ENCODE measurements at regions not wholly inside any gene's neighbourhood (a gene's known extent, or its start where the extent isn't known, plus 50 kb on each side); places are given as distances from the start of the nearest gene placed in this dataset.

GRCh38 chr16:59369523-59369922 lies 635.4 kb upstream of the GOT2 start:
- H3K4me2 ChIP-seq (ENCODE audit: low read depth, low read length, poor library complexity, severe bottlenecking) = no peak overlapping the region
- no peaks in the 10 kb centered on the region for H3K79me2 ChIP-seq (ENCODE audit: insufficient read depth, low read length)
- no peaks in the 10 kb centered on the region for H3K27me3 ChIP-seq (ENCODE audit: low read length)
- H3K9me3 ChIP-seq (ENCODE audit: insufficient read depth, low read length) = no peaks in the 10 kb centered on the region
- H2AFZ ChIP-seq (ENCODE audit: low read depth, low read length, severe bottlenecking) = no peak overlapping the region
- no peak for TF ChIP-seq EZH2phosphoT487 (conservative IDR thresholded peaks at IDR 0.05; ENCODE audit: low read length)
- TF ChIP-seq, protein P1, sequence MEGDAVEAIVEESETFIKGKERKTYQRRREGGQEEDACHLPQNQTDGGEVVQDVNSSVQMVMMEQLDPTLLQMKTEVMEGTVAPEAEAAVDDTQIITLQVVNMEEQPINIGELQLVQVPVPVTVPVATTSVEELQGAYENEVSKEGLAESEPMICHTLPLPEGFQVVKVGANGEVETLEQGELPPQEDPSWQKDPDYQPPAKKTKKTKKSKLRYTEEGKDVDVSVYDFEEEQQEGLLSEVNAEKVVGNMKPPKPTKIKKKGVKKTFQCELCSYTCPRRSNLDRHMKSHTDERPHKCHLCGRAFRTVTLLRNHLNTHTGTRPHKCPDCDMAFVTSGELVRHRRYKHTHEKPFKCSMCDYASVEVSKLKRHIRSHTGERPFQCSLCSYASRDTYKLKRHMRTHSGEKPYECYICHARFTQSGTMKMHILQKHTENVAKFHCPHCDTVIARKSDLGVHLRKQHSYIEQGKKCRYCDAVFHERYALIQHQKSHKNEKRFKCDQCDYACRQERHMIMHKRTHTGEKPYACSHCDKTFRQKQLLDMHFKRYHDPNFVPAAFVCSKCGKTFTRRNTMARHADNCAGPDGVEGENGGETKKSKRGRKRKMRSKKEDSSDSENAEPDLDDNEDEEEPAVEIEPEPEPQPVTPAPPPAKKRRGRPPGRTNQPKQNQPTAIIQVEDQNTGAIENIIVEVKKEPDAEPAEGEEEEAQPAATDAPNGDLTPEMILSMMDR (IDR thresholded peaks at IDR 0.05; ENCODE audit: insufficient read depth, low read length, poor library complexity, severe bottlenecking) = no peak
- no peaks in the 10 kb centered on the region for H4K20me1 ChIP-seq (ENCODE audit: low read depth, low read length)
- no peaks in the 10 kb centered on the region for H3K36me3 ChIP-seq (ENCODE audit: low read length)
- H3K4me3 ChIP-seq (ENCODE audit: insufficient read depth, low read length, poor library complexity, severe bottlenecking) = no peak overlapping the region
- H3K9me2 ChIP-seq (replicated peaks; ENCODE audit: insufficient read depth, low read length) = no peaks in the 10 kb centered on the region
- H3K9ac ChIP-seq (ENCODE audit: low read length) = no peak overlapping the region
- H3F3A ChIP-seq (ENCODE audit: insufficient read depth) = no peaks in the 10 kb centered on the region
- H3K27ac ChIP-seq (ENCODE audit: low read depth, low read length) = no peak overlapping the region

DNA sequence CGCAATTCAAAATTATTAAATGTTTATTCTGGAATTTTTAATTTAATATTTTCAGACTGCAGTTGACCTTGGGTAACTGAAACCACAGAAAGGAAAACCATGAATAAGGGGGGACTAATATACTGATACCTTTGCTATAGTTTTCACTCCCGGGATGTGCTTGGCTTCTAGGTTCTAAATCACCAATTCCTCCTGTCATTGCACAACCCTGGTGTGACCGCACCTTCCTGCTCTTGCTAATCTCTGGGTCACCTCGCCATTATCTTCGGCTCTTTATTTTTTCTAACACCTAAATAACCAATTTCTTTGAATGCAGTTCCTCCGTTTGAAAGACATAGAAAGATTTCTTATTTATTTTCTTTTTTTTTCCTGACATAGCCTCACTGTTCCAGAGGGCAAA lies 634.5 kb upstream of the GOT2 start:
- TF ChIP-seq, protein P1 (IDR thresholded peaks at IDR 0.05; ENCODE audit: insufficient read depth, low read length, poor library complexity, severe bottlenecking) = no peak
- TF ChIP-seq EZH2phosphoT487 (conservative IDR thresholded peaks at IDR 0.05; ENCODE audit: low read length) = no peak
- Histone ChIP-seq H3K79me2 (ENCODE audit: insufficient read depth, low read length) (no peaks in the 10 kb centered on the region), H3K27ac (ENCODE audit: low read depth, low read length) (no peak overlapping the region), H3K9ac (ENCODE audit: low read length) (no peak overlapping the region), H3F3A (ENCODE audit: insufficient read depth) (no peaks in the 10 kb centered on the region), H3K36me3 (ENCODE audit: low read length) (no peaks in the 10 kb centered on the region), H3K4me3 (ENCODE audit: insufficient read depth, low read length, poor library complexity, severe bottlenecking) (no peak overlapping the region), H3K4me2 (ENCODE audit: low read depth, low read length, poor library complexity, severe bottlenecking) (no peak overlapping the region), H4K20me1 (ENCODE audit: low read depth, low read length) (no peaks in the 10 kb centered on the region), H3K9me2 (replicated peaks; ENCODE audit: insufficient read depth, low read length) (no peaks in the 10 kb centered on the region), H2AFZ (ENCODE audit: low read depth, low read length, severe bottlenecking) (no peak overlapping the region), H3K9me3 (ENCODE audit: insufficient read depth, low read length) (no peaks in the 10 kb centered on the region), H3K27me3 (ENCODE audit: low read length) (no peaks in the 10 kb centered on the region)

- H3K9ac ChIP-seq (ENCODE audit: low read length) = no peak overlapping the region
- no peak overlapping the region for H2AFZ ChIP-seq (ENCODE audit: low read depth, low read length, severe bottlenecking)
- H3K27me3 ChIP-seq (ENCODE audit: low read length) = no peaks in the 10 kb centered on the region
- H3K4me3 ChIP-seq (ENCODE audit: insufficient read depth, low read length, poor library complexity, severe bottlenecking) = no peak overlapping the region
- H3K4me2 ChIP-seq (ENCODE audit: low read depth, low read length, poor library complexity, severe bottlenecking) = no peak overlapping the region
- H3K9me2 ChIP-seq (replicated peaks; ENCODE audit: insufficient read depth, low read length) = no peaks in the 10 kb centered on the region
- H3K79me2 ChIP-seq (ENCODE audit: insufficient read depth, low read length) = no peaks in the 10 kb centered on the region
- no peaks in the 10 kb centered on the region for H3K36me3 ChIP-seq (ENCODE audit: low read length)
- H3K27ac ChIP-seq (ENCODE audit: low read depth, low read length) = no peak overlapping the region
- TF ChIP-seq, protein P1 (IDR thresholded peaks at IDR 0.05; ENCODE audit: insufficient read depth, low read length, poor library complexity, severe bottlenecking) = no peak
- no peaks in the 10 kb centered on the region for H3K9me3 ChIP-seq (ENCODE audit: insufficient read depth, low read length)
- H3F3A ChIP-seq (ENCODE audit: insufficient read depth) = no peaks in the 10 kb centered on the region
- no peaks in the 10 kb centered on the region for H4K20me1 ChIP-seq (ENCODE audit: low read depth, low read length)
These were observed 622.6 kb upstream of the GOT2 start for GRCh38 chr16:59356709-59357108.

- H4K20me1 ChIP-seq (ENCODE audit: low read depth, low read length) = no peaks in the 10 kb centered on the region
- no peaks in the 10 kb centered on the region for H3K9me3 ChIP-seq (ENCODE audit: insufficient read depth, low read length)
- no peak overlapping the region for H3K4me2 ChIP-seq (ENCODE audit: low read depth, low read length, poor library complexity, severe bottlenecking)
- TF ChIP-seq, protein P1 (IDR thresholded peaks at IDR 0.05; ENCODE audit: insufficient read depth, low read length, poor library complexity, severe bottlenecking) = no peak
- TF ChIP-seq EZH2phosphoT487 (conservative IDR thresholded peaks at IDR 0.05; ENCODE audit: low read length) = no peak
- H3K4me3 ChIP-seq (ENCODE audit: insufficient read depth, low read length, poor library complexity, severe bottlenecking) = no peak overlapping the region
- no peaks in the 10 kb centered on the region for H3F3A ChIP-seq (ENCODE audit: insufficient read depth)
- no peaks in the 10 kb centered on the region for H3K9me2 ChIP-seq (replicated peaks; ENCODE audit: insufficient read depth, low read length)
- H3K27me3 ChIP-seq (ENCODE audit: low read length) = no peaks in the 10 kb centered on the region
- no peaks in the 10 kb centered on the region for H3K36me3 ChIP-seq (ENCODE audit: low read length)
- no peak overlapping the region for H2AFZ ChIP-seq (ENCODE audit: low read depth, low read length, severe bottlenecking)
- H3K9ac ChIP-seq (ENCODE audit: low read length) = no peak overlapping the region
- no peak overlapping the region for H3K27ac ChIP-seq (ENCODE audit: low read depth, low read length)
- no peaks in the 10 kb centered on the region for H3K79me2 ChIP-seq (ENCODE audit: insufficient read depth, low read length)
These were observed 622.0 kb upstream of the GOT2 start for GRCh38 chr16:59356144-59356543.

Data from SU-DHL-6 (cell line).